Right lobe of liver (tissue), 6 donors: ENCODE measurements at regions not wholly inside any gene's neighbourhood (a gene's known extent, or its start where the extent isn't known, plus 50 kb on each side); places are given as distances from the start of the nearest gene placed in this dataset.

Experiments
- ATAC-seq, 4 donors: fragments of 200-7000 bp; cut with Tn5 transposase; one replicate each; pipeline ENCODE4 v1.9.1; 2020; ENCODE audit warnings: mild to moderate bottlenecking in 4 of 4, moderate library complexity in 4 of 4
- DNase-seq, 3 donors: peaks; one replicate each; pipeline ENCODE4 v3.0.0-alpha.2; 2020
- H3K27ac ChIP-seq, 3 donors: fragments of 200-600 bp; one replicate each; pipeline ENCODE4 v1.8.0; 2022
- H3K27me3 ChIP-seq, 2 donors: fragments of 200-600 bp; one replicate each; pipeline ENCODE4 v1.8.0; 2022
- H3K36me3 ChIP-seq, 4 donors: fragments of 200-600 bp; sonication (generic) in 1 of 4; one replicate each; pipeline versions ENCODE4 v1.5.1 to v1.8.0; 2017 to 2022; ENCODE audit warnings: control low read depth in 1 of 4
- H3K4me1 ChIP-seq, 4 donors: fragments of 200-600 bp; sonication (generic) in 1 of 4; one replicate each; pipeline versions ENCODE4 v1.5.1 to v1.8.0; 2017 to 2022; ENCODE audit warnings: control low read depth in 1 of 4
- H3K4me3 ChIP-seq, 3 donors: fragments of 200-600 bp; one replicate each; pipeline ENCODE4 v1.8.0; 2022
- H3K9me3 ChIP-seq, 4 donors: fragments of 200-600 bp; sonication (generic) in 1 of 4; one replicate each; pipeline versions ENCODE4 v1.5.1 to v1.8.0; 2017 to 2022; ENCODE audit warnings: control low read depth in 1 of 4
- CTCF ChIP-seq, 4 donors: fragments of 200-600 bp in 3 of 4; fragments of 450-650 bp in 1 of 4; IDR thresholded peaks; one replicate each; pipeline versions ENCODE4 v1.5.1 to v1.8.0; 2016 to 2022; ENCODE audit warnings: antibody characterized with exemption in 4 of 4, mild to moderate bottlenecking in 2 of 4
- POLR2A ChIP-seq: fragments of 450-650 bp; IDR thresholded peaks from one replicate; pipeline ENCODE4 v1.6.1; 2017; ENCODE audit warnings: antibody characterized with exemption, mild to moderate bottlenecking
- WGBS: methylation state at CpG from one replicate; pipeline ENCODE4 v1.1.6; 2018; ENCODE audit warnings: low coverage, low lambda C conversion rate; ENCODE audit not compliant: insufficient coverage; ENCODE audit errors: missing lambda C conversion rate; 5-methylcytosine and 5-hydroxymethylcytosine counted together
- intact Hi-C, 2 donors: fragments of 100-400 bp; cut with DNase I; formaldehyde crosslinking; loops; one replicate each; pipeline versions ENCODE4 v1.11.2 to v1.14.1; 2022
- donor health status: DM: no; HTN: yes; CAD: no.
- donor health status: DM: no; HTN: no; CAD: no.
- donor health status: DM: no; HTN: no; CAD: no.
- donor health status: DM: no; HTN: yes; CAD: no.
- donor health status: DM: no; HTN: yes; CAD: no.

GRCh38 chr11:98003606-98004371 is 1017.0 kb upstream of the CNTN5 start:
- H3K4me1 ChIP-seq, result peaks cover 0 to 2% (median 0%) of the 10 kb centered on the region in 4 donors
- ATAC-seq, result no peak
- 17% methylated on average over 1 of the region's 1 CpG for WGBS
- no peaks in the 10 kb centered on the region for H3K27me3 ChIP-seq
- no peak overlapping the region for H3K4me3 ChIP-seq
- intact Hi-C loops, result no loop called here
- no peak overlapping the region for H3K27ac ChIP-seq
- no peak for DNase-seq
- H3K36me3 ChIP-seq, result no peaks in the 10 kb centered on the region
- no peaks in the 10 kb centered on the region for H3K9me3 ChIP-seq
- TF ChIP-seq CTCF (IDR thresholded peaks at IDR 0.05), result no peak
- no peak for TF ChIP-seq POLR2A

GRCh38 chr11:98007072-98007471 is 1013.7 kb upstream of the CNTN5 start:
- DNase-seq (no peak), ATAC-seq (no peak)
- H3K27me3 ChIP-seq, result no peaks in the 10 kb centered on the region
- peaks cover 0 to 6% (median 0%) of the 10 kb centered on the region in 4 donors for H3K9me3 ChIP-seq
- TF ChIP-seq POLR2A, result no peak
- TF ChIP-seq CTCF (IDR thresholded peaks at IDR 0.05), result no peak
- H3K4me1 ChIP-seq, result no peaks in the 10 kb centered on the region
- intact Hi-C loops, result no loop called here
- no peaks in the 10 kb centered on the region for H3K36me3 ChIP-seq
- H3K27ac ChIP-seq, result no peak overlapping the region
- H3K4me3 ChIP-seq, result no peak overlapping the region
- 78% methylated on average over 2 of the region's 2 CpGs for WGBS

- TF ChIP-seq CTCF (IDR thresholded peaks at IDR 0.05) (no peak), POLR2A (no peak)
- intact Hi-C loops, result no loop called here
- DNase-seq (no peak), ATAC-seq (no peak)
- H3K27me3 ChIP-seq, result no peaks in the 10 kb centered on the region
- no peak overlapping the region for H3K27ac ChIP-seq
- 23% methylated on average over 2 of the region's 2 CpGs for WGBS
- H3K9me3 ChIP-seq, result no peaks in the 10 kb centered on the region
- H3K4me3 ChIP-seq, result no peak overlapping the region
- H3K4me1 ChIP-seq, result no peaks in the 10 kb centered on the region
- no peaks in the 10 kb centered on the region for H3K36me3 ChIP-seq
Measured at GRCh38 chr11:98027652-98028051, 993.1 kb upstream of the CNTN5 start.

- 47% methylated on average over 1 of the region's 1 CpG for WGBS
- ATAC-seq (no peak), DNase-seq (no peak)
- H3K27me3 ChIP-seq, result no peaks in the 10 kb centered on the region
- H3K9me3 ChIP-seq, result no peaks in the 10 kb centered on the region
- H3K4me1 ChIP-seq, result no peaks in the 10 kb centered on the region
- H3K36me3 ChIP-seq, result no peaks in the 10 kb centered on the region
- intact Hi-C loops, result no loop called here
- no peak for TF ChIP-seq POLR2A
- no peak overlapping the region for H3K27ac ChIP-seq
- no peak overlapping the region for H3K4me3 ChIP-seq
Measured at GRCh38 chr11:98029832-98030231, 990.9 kb upstream of the CNTN5 start.

- Histone ChIP-seq H3K4me3 (no peak overlapping the region), H3K27ac (no peak overlapping the region), H3K4me1 (no peaks in the 10 kb centered on the region), H3K27me3 (no peaks in the 10 kb centered on the region), H3K36me3 (no peaks in the 10 kb centered on the region), H3K9me3 (no peaks in the 10 kb centered on the region)
- no peak for ATAC-seq
- 44% methylated on average over 5 of the region's 5 CpGs for WGBS
- no peak for DNase-seq
- no peak for TF ChIP-seq CTCF (IDR thresholded peaks at IDR 0.05)
- TF ChIP-seq POLR2A, result no peak
- intact Hi-C loops, result no loop called here
Measured at GRCh38 chr11:98036810-98037209, 983.9 kb upstream of the CNTN5 start.
